SU-DHL-6 (cell line): ENCODE measurements at regions not wholly inside any gene's neighbourhood (a gene's known extent, or its start where the extent isn't known, plus 50 kb on each side); places are given as distances from the start of the nearest gene placed in this dataset.

Experiments used
- CTCF ChIP-seq: fragments of 200-600 bp; sonication (generic); IDR thresholded peaks from one replicate; pipeline ENCODE4 v1.5.1; 2017; ENCODE audit warnings: antibody characterized with exemption, mild to moderate bottlenecking, low read length, moderate library complexity; ENCODE audit not compliant: insufficient read depth, poor library complexity, severe bottlenecking
- EZH2phosphoT487 ChIP-seq: fragments of 200-600 bp; sonication (generic), shearing (Covaris generic); conservative IDR thresholded peaks from 2 replicates; pipeline ENCODE4 v1.6.1; 2018; ENCODE audit warnings: mild to moderate bottlenecking, antibody characterized with exemption, low read length, moderate library complexity, mixed read lengths

- TF ChIP-seq CTCF: no peak
- TF ChIP-seq EZH2phosphoT487: no peak
These were observed 218.2 kb downstream of the BCHE start for GRCh38 chr3:165619069-165619468.
